SK-N-SH (cell line): ENCODE measurements at regions not wholly inside any gene's neighbourhood (a gene's known extent, or its start where the extent isn't known, plus 50 kb on each side); places are given as distances from the start of the nearest gene placed in this dataset.

Experiments
- CTCF ChIA-PET: fragments of 300-600, 350-600 bp; formaldehyde crosslinking; extraction: SDS; loops from one replicate; lab custom pipeline; 2021; lab: Yijun Ruan, JAX
- POLR2A ChIA-PET: fragments of 350-600 bp; sonication (Branson Sonifier 250); formaldehyde crosslinking; extraction: SDS; loops from one replicate; lab custom pipeline; 2020; ENCODE audit warnings: antibody characterized with exemption, inconsistent platforms; lab: Yijun Ruan, JAX
- DNase-seq: peaks from one replicate; pipeline ENCODE4 v3.0.0; 2012
- H2AFZ ChIP-seq: fragments of 200-600 bp; sonication (generic); 2 replicates; pipeline ENCODE4 v1.8.1; 2016; ENCODE audit warnings: antibody characterized with exemption, mild to moderate bottlenecking, low read depth
- H3F3A ChIP-seq: fragments of 200-600 bp; sonication (generic); replicated peaks from 2 replicates; pipeline ENCODE3; 2016; ENCODE audit warnings: antibody characterized with exemption, mild to moderate bottlenecking; ENCODE audit not compliant: insufficient read depth
- H3K27ac ChIP-seq, 2 experiments: fragments of 200-500 bp in 1 of 2; fragments of 200-600 bp in 1 of 2; sonication (Bioruptor generic) in 1 of 2; sonication (generic), shearing (Covaris generic) in 1 of 2; 2 replicates each; pipeline versions ENCODE4 v1.5.1 to v1.6.1; 2014 to 2016; ENCODE audit warnings: low read depth in 2 of 2, inconsistent platforms in 1 of 2, low read length in 1 of 2, mild to moderate bottlenecking in 1 of 2, mixed read lengths in 1 of 2
- H3K27me3 ChIP-seq: fragments of 200-600 bp; sonication (generic), shearing (Covaris generic); 2 replicates; pipeline ENCODE4 v1.6.1; 2016; ENCODE audit warnings: mixed run types; ENCODE audit not compliant: insufficient read depth
- H3K36me3 ChIP-seq, 2 experiments: fragments of 200-500 bp in 1 of 2; fragments of 200-600 bp in 1 of 2; sonication (Bioruptor generic) in 1 of 2; sonication (generic) in 1 of 2; replicated peaks in 1 of 2; 2 replicates each; pipeline versions ENCODE3 to v1.5.1; 2014 to 2016; ENCODE audit warnings: low read length in 1 of 2, mild to moderate bottlenecking in 1 of 2; ENCODE audit not compliant: insufficient read depth in 2 of 2, control insufficient read depth in 1 of 2
- H3K4me1 ChIP-seq, 2 experiments: fragments of 200-500 bp in 1 of 2; fragments of 200-600 bp in 1 of 2; sonication (Bioruptor generic) in 1 of 2; sonication (generic), shearing (Covaris generic) in 1 of 2; 2 replicates each; pipeline versions ENCODE4 v1.5.1 to v1.6.1; 2014 to 2016; ENCODE audit warnings: low read depth in 1 of 2, low read length in 1 of 2, mixed run types in 1 of 2; ENCODE audit not compliant: insufficient read depth in 2 of 2, control insufficient read depth in 1 of 2
- H3K4me2 ChIP-seq: fragments of 200-600 bp; sonication (generic), shearing (Covaris generic); 2 replicates; pipeline ENCODE4 v1.6.1; 2017; ENCODE audit warnings: mixed run types
- H3K4me3 ChIP-seq, 2 experiments: fragments of 200-500 bp in 1 of 2; fragments of 200-600 bp in 1 of 2; sonication (Bioruptor generic) in 1 of 2; sonication (generic), shearing (Covaris generic) in 1 of 2; 2 replicates each; pipeline versions ENCODE4 v1.5.1 to v1.8.1; 2014 to 2016; ENCODE audit warnings: low read depth in 2 of 2, inconsistent platforms in 1 of 2, low read length in 1 of 2, mild to moderate bottlenecking in 1 of 2, mixed read lengths in 1 of 2, moderate library complexity in 1 of 2
- H3K79me2 ChIP-seq: fragments of 200-600 bp; sonication (generic); 2 replicates; pipeline ENCODE4 v1.8.1; 2017; ENCODE audit warnings: mild to moderate bottlenecking; ENCODE audit not compliant: insufficient read depth
- H3K9ac ChIP-seq: fragments of 200-600 bp; sonication (generic); 2 replicates; pipeline ENCODE4 v1.6.1; 2017; ENCODE audit warnings: mixed run types
- H3K9me2 ChIP-seq: fragments of 200-600 bp; sonication (generic); 2 replicates; pipeline ENCODE4 v1.6.1; 2017; ENCODE audit warnings: mixed run types
- H3K9me3 ChIP-seq: fragments of 200-600 bp; sonication (generic); 2 replicates; pipeline ENCODE4 v1.6.1; 2017; ENCODE audit warnings: mixed run types, mild to moderate bottlenecking, moderate library complexity
- H4K20me1 ChIP-seq: fragments of 200-600 bp; sonication (generic); 2 replicates; pipeline ENCODE4 v1.6.1; 2017; ENCODE audit warnings: mild to moderate bottlenecking, mixed run types; ENCODE audit not compliant: insufficient read depth
- CHD2 ChIP-seq: fragments of 150-350 bp; IDR thresholded peaks from 2 replicates; pipeline ENCODE4 v1.6.1; 2018; ENCODE audit warnings: low read length; ENCODE audit not compliant: partially characterized antibody
- EZH2phosphoT487 ChIP-seq: fragments of 200-600 bp; sonication (generic); IDR thresholded peaks from 2 replicates; pipeline ENCODE4 v1.6.1; 2017; ENCODE audit warnings: low read depth, mixed run types, mild to moderate bottlenecking, antibody characterized with exemption, moderate library complexity, borderline replicate concordance
- FOSL2 ChIP-seq: IDR thresholded peaks from 2 replicates; pipeline ENCODE4 v1.4.0; 2012; ENCODE audit warnings: low read depth, mild to moderate bottlenecking, moderate library complexity, borderline replicate concordance
- FOXM1 ChIP-seq: IDR thresholded peaks from 2 replicates; pipeline ENCODE4 v1.4.0; 2012; ENCODE audit warnings: low read depth, mild to moderate bottlenecking
- GABPA ChIP-seq: IDR thresholded peaks from 2 replicates; pipeline ENCODE4 v1.4.0; 2012; ENCODE audit warnings: low read depth, mild to moderate bottlenecking
- GATA2 ChIP-seq: sonication (generic); formaldehyde crosslinking; IDR thresholded peaks from 2 replicates; pipeline ENCODE4 v1.5.0; 2020; ENCODE audit warnings: mild to moderate bottlenecking, missing genetic modification reagents
- JUND ChIP-seq: IDR thresholded peaks from 2 replicates; pipeline ENCODE4 v1.4.0; 2012
- MXI1 ChIP-seq: IDR thresholded peaks from 2 replicates; pipeline ENCODE4 v1.6.1; 2012; ENCODE audit warnings: mild to moderate bottlenecking, low read depth, low read length, improper control_type of control experiment
- NFIC ChIP-seq: IDR thresholded peaks from 2 replicates; pipeline ENCODE4 v1.4.0; 2012; ENCODE audit warnings: borderline replicate concordance
- NRF1 ChIP-seq: IDR thresholded peaks from 2 replicates; pipeline ENCODE4 v1.6.1; 2012; ENCODE audit warnings: low read depth, mild to moderate bottlenecking, low read length
- POLR2AphosphoS5 ChIP-seq: IDR thresholded peaks from 2 replicates; pipeline ENCODE4 v1.6.1; 2012; ENCODE audit warnings: low read depth, low read length
- RAD21 ChIP-seq: IDR thresholded peaks from 2 replicates; pipeline ENCODE4 v1.6.1; 2012; ENCODE audit warnings: mild to moderate bottlenecking, low read length
- RCOR1 ChIP-seq: fragments of 150-350 bp; IDR thresholded peaks from 2 replicates; pipeline ENCODE4 v1.6.1; 2017; ENCODE audit warnings: antibody characterized with exemption, low read length
- RXRA ChIP-seq: IDR thresholded peaks from 2 replicates; pipeline ENCODE4 v1.4.0; 2012; ENCODE audit warnings: low read depth, mild to moderate bottlenecking, borderline replicate concordance
- SIN3A ChIP-seq: IDR thresholded peaks from 2 replicates; pipeline ENCODE4 v1.6.1; 2012; ENCODE audit warnings: low read depth, mild to moderate bottlenecking, low read length, moderate library complexity, borderline replicate concordance
- SMC3 ChIP-seq: IDR thresholded peaks from 2 replicates; pipeline ENCODE4 v1.6.1; 2012; ENCODE audit warnings: low read depth, low read length, improper control_type of control experiment
- TCF12 ChIP-seq: IDR thresholded peaks from 2 replicates; pipeline ENCODE4 v1.4.0; 2012
- YY1 ChIP-seq: IDR thresholded peaks from 2 replicates; pipeline ENCODE4 v1.4.0; 2012; ENCODE audit warnings: low read depth, mild to moderate bottlenecking
- WGBS: methylation state at CpG from one replicate; pipeline ENCODE4 v1.1.6; 2017; ENCODE audit warnings: low lambda C conversion rate; 5-methylcytosine and 5-hydroxymethylcytosine counted together
- TF ChIP-seq, protein P1 (sequence below): IDR thresholded peaks from 2 replicates; pipeline ENCODE4 v1.4.0; 2012; ENCODE audit warnings: low read depth, borderline replicate concordance
- TF ChIP-seq, protein P2 (sequence below): IDR thresholded peaks from 2 replicates; pipeline ENCODE4 v1.4.0; 2012; ENCODE audit warnings: low read depth
- TF ChIP-seq, protein P3 (sequence below): fragments of 150-350 bp; IDR thresholded peaks from 2 replicates; pipeline ENCODE4 v1.6.1; 2017; ENCODE audit warnings: antibody characterized with exemption, low read length, low read depth, borderline replicate concordance
- TF ChIP-seq, protein P4 (sequence below): IDR thresholded peaks from 2 replicates; pipeline ENCODE4 v1.4.0; 2012; ENCODE audit warnings: low read depth, borderline replicate concordance
- TF ChIP-seq, protein P5 (sequence below): fragments of 150-350 bp; IDR thresholded peaks from 2 replicates; pipeline ENCODE4 v1.6.1; 2016; ENCODE audit warnings: mild to moderate bottlenecking, low read depth, low read length
- TF ChIP-seq, protein P6 (sequence below): IDR thresholded peaks from 2 replicates; pipeline ENCODE4; 2012

DNA sequence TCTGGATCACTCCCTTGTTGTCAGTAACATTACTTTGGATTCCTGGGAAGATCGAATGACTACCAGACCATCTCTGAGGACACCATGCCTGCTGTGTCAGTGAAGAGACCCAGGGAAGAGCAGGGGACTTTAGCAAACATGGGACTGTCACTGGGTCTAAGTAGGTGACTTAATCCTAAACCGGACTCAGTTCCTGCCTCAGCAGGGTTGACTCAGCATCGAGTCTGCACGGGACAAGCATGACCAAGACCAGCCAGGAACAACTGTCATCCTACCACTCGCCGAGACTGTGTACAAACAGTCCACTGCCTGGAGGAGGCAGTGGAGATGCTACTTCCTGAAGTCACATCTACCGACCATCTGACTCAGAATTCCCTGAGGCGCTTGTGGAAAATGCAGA lies 53.2 kb upstream of the RAB4A start:
- no peaks in the 10 kb centered on the region for H3K9me2 ChIP-seq
- no peak overlapping the region for H3K9ac ChIP-seq
- no peak overlapping the region for H3K4me2 ChIP-seq
- no peak overlapping the region for H3K27ac ChIP-seq
- no peak overlapping the region for H2AFZ ChIP-seq
- WGBS: 54% methylated on average over 8 of the region's 8 CpGs
- no peaks in the 10 kb centered on the region for H3F3A ChIP-seq
- H4K20me1 ChIP-seq: no peaks in the 10 kb centered on the region
- peaks cover 0 to 2% of the 10 kb centered on the region in 2 experiments; a peak in 1 of 4 replicates for H3K4me1 ChIP-seq
- H3K4me3 ChIP-seq: no peak overlapping the region
- H3K9me3 ChIP-seq: no peaks in the 10 kb centered on the region
- ChIA-PET POLR2A (no interaction called here), CTCF (interaction anchor here (1.4 kb wide), 1 partner anchor 10 kb away, joined by 6 read pairs; no protein-coding TSS in a partner anchor)
- no peaks in the 10 kb centered on the region for H3K27me3 ChIP-seq
- no peaks in the 10 kb centered on the region for H3K79me2 ChIP-seq
- H3K36me3 ChIP-seq: no peaks in the 10 kb centered on the region
- no peak for DNase-seq
- TF ChIP-seq GABPA (no peak), RAD21 (no peak), JUND (no peak), CHD2 (no peak), NRF1 (no peak), FOSL2 (no peak), YY1 (no peak), SIN3A (no peak), FOXM1 (no peak)
- TF ChIP-seq, protein P1, sequence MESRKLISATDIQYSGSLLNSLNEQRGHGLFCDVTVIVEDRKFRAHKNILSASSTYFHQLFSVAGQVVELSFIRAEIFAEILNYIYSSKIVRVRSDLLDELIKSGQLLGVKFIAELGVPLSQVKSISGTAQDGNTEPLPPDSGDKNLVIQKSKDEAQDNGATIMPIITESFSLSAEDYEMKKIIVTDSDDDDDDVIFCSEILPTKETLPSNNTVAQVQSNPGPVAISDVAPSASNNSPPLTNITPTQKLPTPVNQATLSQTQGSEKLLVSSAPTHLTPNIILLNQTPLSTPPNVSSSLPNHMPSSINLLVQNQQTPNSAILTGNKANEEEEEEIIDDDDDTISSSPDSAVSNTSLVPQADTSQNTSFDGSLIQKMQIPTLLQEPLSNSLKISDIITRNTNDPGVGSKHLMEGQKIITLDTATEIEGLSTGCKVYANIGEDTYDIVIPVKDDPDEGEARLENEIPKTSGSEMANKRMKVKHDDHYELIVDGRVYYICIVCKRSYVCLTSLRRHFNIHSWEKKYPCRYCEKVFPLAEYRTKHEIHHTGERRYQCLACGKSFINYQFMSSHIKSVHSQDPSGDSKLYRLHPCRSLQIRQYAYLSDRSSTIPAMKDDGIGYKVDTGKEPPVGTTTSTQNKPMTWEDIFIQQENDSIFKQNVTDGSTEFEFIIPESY: no peak

DNA sequence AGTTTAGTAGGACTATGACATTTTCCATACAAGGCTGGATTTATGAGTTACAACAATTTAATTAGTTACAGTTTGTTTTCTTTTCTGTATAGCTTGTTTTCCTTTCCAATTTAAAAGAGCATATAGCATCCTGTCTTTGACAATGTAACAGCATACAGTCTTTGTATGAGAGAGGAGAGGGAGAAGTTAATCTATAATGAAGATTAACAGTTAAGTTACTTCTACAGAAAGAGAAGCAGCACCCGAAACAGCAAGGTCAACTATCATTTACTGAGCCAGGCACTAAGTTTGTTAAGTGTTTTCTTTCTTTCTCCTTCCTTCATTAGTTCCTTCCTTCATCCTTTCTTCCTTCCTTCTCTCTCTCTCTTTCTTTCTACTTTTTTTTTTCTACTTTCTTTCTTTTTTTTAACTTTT lies 52.3 kb upstream of the RAB4A start:
- Histone ChIP-seq H3K36me3 (no peaks in the 10 kb centered on the region), H3K4me2 (no peak overlapping the region), H3K9me3 (no peaks in the 10 kb centered on the region), H3K9me2 (no peaks in the 10 kb centered on the region), H3K27me3 (no peaks in the 10 kb centered on the region), H3K4me1 (peaks cover 0 to 5% of the 10 kb centered on the region in 2 experiments; a peak in 1 of 4 replicates), H4K20me1 (no peaks in the 10 kb centered on the region), H3F3A (no peaks in the 10 kb centered on the region), H3K79me2 (no peaks in the 10 kb centered on the region), H3K27ac (no peak overlapping the region), H2AFZ (no peak overlapping the region), H3K9ac (no peak overlapping the region), H3K4me3 (no peak overlapping the region)
- 30% methylated on average over 1 of the region's 1 CpG for WGBS
- ChIA-PET CTCF (interaction anchor here (1.4 kb wide), 1 partner anchor 9 kb away, joined by 6 read pairs; no protein-coding TSS in a partner anchor), POLR2A (no interaction called here)
- DNase-seq: no peak
- TF ChIP-seq EZH2phosphoT487 (no peak), FOSL2 (no peak), MXI1 (no peak), RAD21 (no peak), NRF1 (no peak), POLR2AphosphoS5 (no peak), SMC3 (no peak), NFIC (no peak), TCF12 (no peak), YY1 (no peak), RXRA (no peak), GATA2 (no peak), SIN3A (no peak), RCOR1 (no peak)
- TF ChIP-seq, protein P2, sequence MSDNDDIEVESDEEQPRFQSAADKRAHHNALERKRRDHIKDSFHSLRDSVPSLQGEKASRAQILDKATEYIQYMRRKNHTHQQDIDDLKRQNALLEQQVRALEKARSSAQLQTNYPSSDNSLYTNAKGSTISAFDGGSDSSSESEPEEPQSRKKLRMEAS: no peak
- TF ChIP-seq, protein P3, sequence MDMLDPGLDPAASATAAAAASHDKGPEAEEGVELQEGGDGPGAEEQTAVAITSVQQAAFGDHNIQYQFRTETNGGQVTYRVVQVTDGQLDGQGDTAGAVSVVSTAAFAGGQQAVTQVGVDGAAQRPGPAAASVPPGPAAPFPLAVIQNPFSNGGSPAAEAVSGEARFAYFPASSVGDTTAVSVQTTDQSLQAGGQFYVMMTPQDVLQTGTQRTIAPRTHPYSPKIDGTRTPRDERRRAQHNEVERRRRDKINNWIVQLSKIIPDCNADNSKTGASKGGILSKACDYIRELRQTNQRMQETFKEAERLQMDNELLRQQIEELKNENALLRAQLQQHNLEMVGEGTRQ: no peak
- TF ChIP-seq, protein P4, sequence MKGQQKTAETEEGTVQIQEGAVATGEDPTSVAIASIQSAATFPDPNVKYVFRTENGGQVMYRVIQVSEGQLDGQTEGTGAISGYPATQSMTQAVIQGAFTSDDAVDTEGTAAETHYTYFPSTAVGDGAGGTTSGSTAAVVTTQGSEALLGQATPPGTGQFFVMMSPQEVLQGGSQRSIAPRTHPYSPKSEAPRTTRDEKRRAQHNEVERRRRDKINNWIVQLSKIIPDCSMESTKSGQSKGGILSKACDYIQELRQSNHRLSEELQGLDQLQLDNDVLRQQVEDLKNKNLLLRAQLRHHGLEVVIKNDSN: no peak
- TF ChIP-seq, protein P5, sequence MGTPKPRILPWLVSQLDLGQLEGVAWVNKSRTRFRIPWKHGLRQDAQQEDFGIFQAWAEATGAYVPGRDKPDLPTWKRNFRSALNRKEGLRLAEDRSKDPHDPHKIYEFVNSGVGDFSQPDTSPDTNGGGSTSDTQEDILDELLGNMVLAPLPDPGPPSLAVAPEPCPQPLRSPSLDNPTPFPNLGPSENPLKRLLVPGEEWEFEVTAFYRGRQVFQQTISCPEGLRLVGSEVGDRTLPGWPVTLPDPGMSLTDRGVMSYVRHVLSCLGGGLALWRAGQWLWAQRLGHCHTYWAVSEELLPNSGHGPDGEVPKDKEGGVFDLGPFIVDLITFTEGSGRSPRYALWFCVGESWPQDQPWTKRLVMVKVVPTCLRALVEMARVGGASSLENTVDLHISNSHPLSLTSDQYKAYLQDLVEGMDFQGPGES: no peak
- TF ChIP-seq, protein P6, sequence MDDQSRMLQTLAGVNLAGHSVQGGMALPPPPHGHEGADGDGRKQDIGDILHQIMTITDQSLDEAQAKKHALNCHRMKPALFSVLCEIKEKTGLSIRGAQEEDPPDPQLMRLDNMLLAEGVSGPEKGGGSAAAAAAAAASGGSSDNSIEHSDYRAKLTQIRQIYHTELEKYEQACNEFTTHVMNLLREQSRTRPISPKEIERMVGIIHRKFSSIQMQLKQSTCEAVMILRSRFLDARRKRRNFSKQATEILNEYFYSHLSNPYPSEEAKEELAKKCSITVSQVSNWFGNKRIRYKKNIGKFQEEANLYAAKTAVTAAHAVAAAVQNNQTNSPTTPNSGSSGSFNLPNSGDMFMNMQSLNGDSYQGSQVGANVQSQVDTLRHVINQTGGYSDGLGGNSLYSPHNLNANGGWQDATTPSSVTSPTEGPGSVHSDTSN: no peak
